ENCODE measurements at regions not wholly inside any gene's neighbourhood (a gene's known extent, or its start where the extent isn't known, plus 50 kb on each side); places are given as distances from the start of the nearest gene placed in this dataset.

GRCh38 chr20:56711018-56711417 lies 81.9 kb downstream of the TFAP2C start:
- no peaks in the 10 kb centered on the region for H3K36me3 ChIP-seq
- H3K4me3 ChIP-seq: no peak overlapping the region
- H3K4me1 ChIP-seq: no peaks in the 10 kb centered on the region
- intact Hi-C loops (cut with DNase I; ENCODE audit: low total_unique reads): no loop called here
- no peak for TF ChIP-seq POLR2AphosphoS5 (IDR thresholded peaks at IDR 0.05)
- no peak for TF ChIP-seq CTCF (IDR thresholded peaks at IDR 0.05 in 8 of 11, conservative IDR thresholded peaks at IDR 0.05 in 3 of 11)
- TF ChIP-seq POLR2A (IDR thresholded peaks at IDR 0.05): no peak
- WGBS, 5 donors: 49 to 61% (median 51%) methylated on average over 6 of the region's 6 CpGs
- no peak for DNase-seq
- H3K9me3 ChIP-seq: peaks cover 0 to 5% (median 0%) of the 10 kb centered on the region in 8 donors
- no peak overlapping the region for H3K27ac ChIP-seq
- H3K27me3 ChIP-seq (replicated peaks in 1 of 7): peaks cover 0 to 22% (median 0%) of the 10 kb centered on the region in 7 donors

- TF ChIP-seq POLR2A (IDR thresholded peaks at IDR 0.05) (no peak), CTCF (IDR thresholded peaks at IDR 0.05 in 8 of 11, conservative IDR thresholded peaks at IDR 0.05 in 3 of 11) (no peak), POLR2AphosphoS5 (IDR thresholded peaks at IDR 0.05) (no peak)
- intact Hi-C loops (cut with DNase I; ENCODE audit: low total_unique reads): no loop called here
- H3K27me3 ChIP-seq (replicated peaks in 1 of 7): peaks cover 0 to 22% (median 0%) of the 10 kb centered on the region in 7 donors
- DNase-seq: no peak
- H3K9me3 ChIP-seq: no peaks in the 10 kb centered on the region
- H3K27ac ChIP-seq: no peak overlapping the region
- WGBS, 5 donors: 37 to 57% (median 50%) methylated on average over 10 of the region's 10 CpGs
- H3K4me1 ChIP-seq: no peaks in the 10 kb centered on the region
- no peak overlapping the region for H3K4me3 ChIP-seq
- H3K36me3 ChIP-seq: no peaks in the 10 kb centered on the region
These were observed 86.2 kb downstream of the TFAP2C start for GRCh38 chr20:56715309-56715708.

- H3K9me3 ChIP-seq: no peaks in the 10 kb centered on the region
- intact Hi-C loops (cut with DNase I; ENCODE audit: low total_unique reads): no loop called here
- 39 to 77% (median 57%) methylated on average over 3 of the region's 3 CpGs for WGBS, 5 donors
- TF ChIP-seq CTCF (IDR thresholded peaks at IDR 0.05 in 8 of 11, conservative IDR thresholded peaks at IDR 0.05 in 3 of 11) (no peak), POLR2AphosphoS5 (IDR thresholded peaks at IDR 0.05) (no peak), POLR2A (IDR thresholded peaks at IDR 0.05) (no peak)
- no peak overlapping the region for H3K27ac ChIP-seq
- no peaks in the 10 kb centered on the region for H3K36me3 ChIP-seq
- peaks cover 0 to 22% (median 0%) of the 10 kb centered on the region in 7 donors for H3K27me3 ChIP-seq (replicated peaks in 1 of 7)
- H3K4me3 ChIP-seq: no peak overlapping the region
- DNase-seq: no peak
- no peaks in the 10 kb centered on the region for H3K4me1 ChIP-seq
These were observed 86.9 kb downstream of the TFAP2C start for GRCh38 chr20:56715902-56716519.

- TF ChIP-seq POLR2AphosphoS5 (IDR thresholded peaks at IDR 0.05) (no peak), POLR2A (IDR thresholded peaks at IDR 0.05) (no peak), CTCF (IDR thresholded peaks at IDR 0.05 in 8 of 11, conservative IDR thresholded peaks at IDR 0.05 in 3 of 11) (no peak)
- WGBS, 5 donors: 82 to 94% (median 84%) methylated on average over 4 to 11 of the region's 11 CpGs
- peaks cover 0 to 3% (median 0%) of the 10 kb centered on the region in 6 donors for H3K4me1 ChIP-seq
These were observed 87.7 kb downstream of the TFAP2C start for GRCh38 chr20:56716806-56717205.

More at GRCh38 chr20:56716806-56717205, 87.7 kb downstream of the TFAP2C start:
- no peak overlapping the region for H3K27ac ChIP-seq
- DNase-seq: no peak
- no peaks in the 10 kb centered on the region for H3K36me3 ChIP-seq
- H3K9me3 ChIP-seq: no peaks in the 10 kb centered on the region
- intact Hi-C loops (cut with DNase I; ENCODE audit: low total_unique reads): no loop called here
- peaks cover 0 to 19% (median 0%) of the 10 kb centered on the region in 7 donors for H3K27me3 ChIP-seq (replicated peaks in 1 of 7)
- H3K4me3 ChIP-seq: no peak overlapping the region
